SU-DHL-6 (cell line): ENCODE measurements at regions not wholly inside any gene's neighbourhood (a gene's known extent, or its start where the extent isn't known, plus 50 kb on each side); places are given as distances from the start of the nearest gene placed in this dataset.

ENCODE experiments used
- H2AFZ ChIP-seq: fragments of 200-600 bp; sonication (generic); 2 replicates; pipeline ENCODE4 v1.6.1; 2014; ENCODE audit warnings: low read depth, mild to moderate bottlenecking, moderate library complexity, mixed read lengths, antibody characterized with exemption, low read length; ENCODE audit not compliant: severe bottlenecking
- H3F3A ChIP-seq: fragments of 200-600 bp; shearing (Covaris generic); 2 replicates; pipeline ENCODE4 v1.6.0; 2016; ENCODE audit warnings: antibody characterized with exemption, mild to moderate bottlenecking; ENCODE audit not compliant: insufficient read depth
- H3K27ac ChIP-seq: fragments of 200-600 bp; sonication (generic); 2 replicates; pipeline ENCODE4 v1.5.1; 2016; ENCODE audit warnings: low read depth, mild to moderate bottlenecking, low read length, moderate library complexity, mixed read lengths
- H3K27me3 ChIP-seq: fragments of 200-600 bp; sonication (generic), shearing (Covaris generic); 2 replicates; pipeline ENCODE4 v1.6.0; 2014; ENCODE audit warnings: mild to moderate bottlenecking, low read length
- H3K36me3 ChIP-seq: fragments of 200-600 bp; sonication (generic); 2 replicates; pipeline ENCODE4 v1.6.1; 2014; ENCODE audit warnings: mild to moderate bottlenecking, low read length, mixed read lengths
- H3K4me2 ChIP-seq: fragments of 300-600, 200-600 bp; shearing (Covaris generic), sonication (generic); 2 replicates; pipeline ENCODE4 v1.6.0; 2014; ENCODE audit warnings: low read length, low read depth, mild to moderate bottlenecking; ENCODE audit not compliant: poor library complexity, severe bottlenecking
- H3K4me3 ChIP-seq: fragments of 200-600 bp; sonication (generic); 2 replicates; pipeline ENCODE4 v1.5.1; 2014; ENCODE audit warnings: antibody characterized with exemption, low read length, mild to moderate bottlenecking, mixed read lengths; ENCODE audit not compliant: insufficient read depth, poor library complexity, severe bottlenecking
- H3K79me2 ChIP-seq: fragments of 200-600 bp; sonication (generic); 2 replicates; pipeline ENCODE4 v1.6.1; 2014; ENCODE audit warnings: mild to moderate bottlenecking, low read length, moderate library complexity; ENCODE audit not compliant: insufficient read depth
- H3K9ac ChIP-seq: fragments of 200-600 bp; sonication (generic); 2 replicates; pipeline ENCODE4 v1.7.0; 2014; ENCODE audit warnings: mild to moderate bottlenecking, low read length
- H3K9me2 ChIP-seq: fragments of 200-600 bp; sonication (generic); replicated peaks from 2 replicates; pipeline ENCODE4 v1.6.1; 2014; ENCODE audit warnings: low read length; ENCODE audit not compliant: insufficient read depth
- H3K9me3 ChIP-seq: fragments of 200-600 bp; sonication (generic); 2 replicates; pipeline ENCODE4 v1.6.1; 2014; ENCODE audit warnings: low read length, mixed read lengths; ENCODE audit not compliant: insufficient read depth
- H4K20me1 ChIP-seq: fragments of 200-600 bp; sonication (generic); 2 replicates; pipeline ENCODE4 v1.6.1; 2014; ENCODE audit warnings: low read depth, mild to moderate bottlenecking, antibody characterized with exemption, low read length, moderate library complexity, mixed read lengths
- CTCF ChIP-seq: fragments of 200-600 bp; sonication (generic); IDR thresholded peaks from one replicate; pipeline ENCODE4 v1.5.1; 2017; ENCODE audit warnings: antibody characterized with exemption, mild to moderate bottlenecking, low read length, moderate library complexity; ENCODE audit not compliant: insufficient read depth, poor library complexity, severe bottlenecking
- EZH2phosphoT487 ChIP-seq: fragments of 200-600 bp; sonication (generic), shearing (Covaris generic); conservative IDR thresholded peaks from 2 replicates; pipeline ENCODE4 v1.6.1; 2018; ENCODE audit warnings: mild to moderate bottlenecking, antibody characterized with exemption, low read length, moderate library complexity, mixed read lengths

DNA sequence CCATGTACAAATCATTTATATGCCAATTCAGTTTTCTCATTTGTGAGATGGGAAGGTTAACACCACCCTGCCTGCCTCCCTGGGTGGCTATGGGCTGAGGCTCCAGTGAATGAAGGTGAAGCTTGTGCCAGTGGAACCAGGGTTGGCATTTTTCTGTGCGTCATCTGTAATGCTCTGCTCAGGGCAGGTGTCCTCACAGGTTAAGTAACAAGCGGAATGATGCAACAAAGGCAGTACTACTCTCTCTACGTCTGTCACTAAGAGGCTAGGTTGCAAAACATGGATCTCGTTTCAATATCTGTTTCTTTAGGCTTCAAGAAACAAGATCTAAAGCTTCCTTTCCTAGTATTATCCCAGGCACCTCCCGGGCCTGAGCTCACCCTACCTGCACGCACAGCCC is 67.0 kb upstream of the ZNF648 start:
- Histone ChIP-seq H3K4me3 (no peak overlapping the region), H3F3A (no peaks in the 10 kb centered on the region), H3K9me2 (no peaks in the 10 kb centered on the region), H3K9ac (no peak overlapping the region), H3K27ac (no peak overlapping the region), H2AFZ (no peak overlapping the region), H4K20me1 (no peaks in the 10 kb centered on the region), H3K36me3 (no peaks in the 10 kb centered on the region), H3K27me3 (no peaks in the 10 kb centered on the region), H3K4me2 (no peak overlapping the region), H3K9me3 (no peaks in the 10 kb centered on the region), H3K79me2 (no peaks in the 10 kb centered on the region)
- TF ChIP-seq CTCF, result no peak
- TF ChIP-seq EZH2phosphoT487, result no peak

DNA sequence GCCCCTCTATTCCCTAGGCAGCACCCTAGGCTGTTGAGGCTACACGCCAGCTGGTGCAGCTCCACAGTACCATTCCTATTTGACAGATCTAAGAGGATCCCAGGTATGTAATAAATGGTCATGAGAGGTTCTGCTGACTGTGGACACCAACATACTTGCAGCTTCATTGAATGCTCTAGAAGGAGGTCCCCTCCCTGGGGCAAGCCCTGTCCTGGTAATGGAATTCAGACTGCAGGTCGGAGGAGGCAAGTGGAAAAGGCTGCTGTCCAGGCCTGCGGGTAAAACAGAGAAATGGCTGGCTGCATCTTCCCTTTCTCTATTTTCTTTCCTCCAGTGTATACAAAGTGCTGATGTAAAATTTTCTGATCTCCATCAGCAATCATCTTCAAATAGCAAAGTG is 66.1 kb upstream of the ZNF648 start:
- Histone ChIP-seq H3K79me2 (no peaks in the 10 kb centered on the region), H3K27me3 (no peaks in the 10 kb centered on the region), H3F3A (no peaks in the 10 kb centered on the region), H3K27ac (no peak overlapping the region), H4K20me1 (no peaks in the 10 kb centered on the region), H2AFZ (no peak overlapping the region), H3K4me3 (no peak overlapping the region), H3K36me3 (no peaks in the 10 kb centered on the region), H3K4me2 (no peak overlapping the region), H3K9me2 (no peaks in the 10 kb centered on the region), H3K9ac (no peak overlapping the region), H3K9me3 (no peaks in the 10 kb centered on the region)
- TF ChIP-seq EZH2phosphoT487 (no peak), CTCF (no peak)

DNA sequence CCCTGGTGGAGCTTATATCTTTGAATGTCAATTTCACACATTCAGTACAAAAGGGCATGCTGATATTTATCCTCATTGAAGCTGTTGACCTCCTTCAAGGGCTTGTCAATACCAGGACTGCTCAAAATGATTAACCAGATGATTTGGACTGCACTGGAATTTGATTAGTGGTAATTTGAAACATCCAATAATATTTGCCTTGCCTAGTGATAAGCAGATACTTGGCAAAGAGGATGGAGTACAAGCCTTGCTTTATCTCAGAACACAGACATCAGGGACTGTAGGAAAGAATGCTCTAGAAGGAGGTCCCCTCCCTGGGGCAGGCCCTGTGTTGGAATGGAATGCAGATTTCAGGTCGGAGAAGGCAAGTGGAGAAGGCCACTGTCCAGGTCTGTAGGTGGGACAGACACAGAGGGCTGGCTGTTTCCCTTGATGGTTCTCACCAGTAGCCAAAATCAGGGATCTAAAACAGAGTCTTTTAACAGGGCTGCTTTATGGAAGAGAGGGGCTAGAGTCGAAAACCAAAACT is 64.8 kb upstream of the ZNF648 start:
- no peaks in the 10 kb centered on the region for H3K36me3 ChIP-seq
- no peak overlapping the region for H3K9ac ChIP-seq
- no peak overlapping the region for H3K27ac ChIP-seq
- no peak overlapping the region for H3K4me3 ChIP-seq
- no peaks in the 10 kb centered on the region for H3F3A ChIP-seq
- no peaks in the 10 kb centered on the region for H3K9me2 ChIP-seq
- TF ChIP-seq EZH2phosphoT487 (no peak), CTCF (no peak)
- no peaks in the 10 kb centered on the region for H4K20me1 ChIP-seq
- H2AFZ ChIP-seq, result no peak overlapping the region
- H3K79me2 ChIP-seq, result no peaks in the 10 kb centered on the region
- no peaks in the 10 kb centered on the region for H3K27me3 ChIP-seq
- no peaks in the 10 kb centered on the region for H3K9me3 ChIP-seq
- H3K4me2 ChIP-seq, result no peak overlapping the region

DNA sequence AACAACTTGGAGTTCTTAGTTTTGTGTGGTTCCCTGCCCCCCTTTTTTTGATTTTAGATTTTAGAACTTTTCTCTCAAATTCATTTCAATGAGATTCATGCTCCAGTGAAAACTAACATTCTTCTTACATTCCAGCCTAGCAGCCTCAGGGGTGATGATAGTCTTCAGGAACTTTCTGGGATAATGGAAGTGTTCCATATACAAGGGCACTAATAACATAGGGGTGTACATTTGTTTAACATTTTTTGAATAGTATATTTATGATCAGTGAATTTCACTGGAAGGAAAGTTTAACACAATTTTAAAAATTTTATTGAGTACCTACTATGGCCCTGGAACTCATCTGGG is 61.4 kb upstream of the ZNF648 start:
- H3K27me3 ChIP-seq, result no peaks in the 10 kb centered on the region
- H2AFZ ChIP-seq, result no peak overlapping the region
- TF ChIP-seq EZH2phosphoT487, result no peak
- no peak for TF ChIP-seq CTCF

More for the DNA sequence above, 61.4 kb upstream of the ZNF648 start:
- Histone ChIP-seq H3K79me2 (no peaks in the 10 kb centered on the region), H3F3A (no peaks in the 10 kb centered on the region), H3K27ac (no peak overlapping the region), H3K9ac (no peak overlapping the region), H4K20me1 (no peaks in the 10 kb centered on the region), H3K36me3 (no peaks in the 10 kb centered on the region), H3K9me3 (no peaks in the 10 kb centered on the region), H3K4me2 (no peak overlapping the region), H3K9me2 (no peaks in the 10 kb centered on the region), H3K4me3 (no peak overlapping the region)
